Non-pigmented ciliary epithelial cell (primary cell): ENCODE measurements at regions not wholly inside any gene's neighbourhood (a gene's known extent, or its start where the extent isn't known, plus 50 kb on each side); places are given as distances from the start of the nearest gene placed in this dataset.

Source experiments
- DNase-seq: peaks from one replicate; pipeline ENCODE4 v3.0.0-alpha.2; 2010; ENCODE audit warnings: low read depth

GRCh38 chr4:107248571-107248970, 212.5 kb upstream of the DKK2 start:
- DNase-seq: no peak

GRCh38 chr4:107247738-107248137, 211.6 kb upstream of the DKK2 start:
- DNase-seq: no peak

DNA sequence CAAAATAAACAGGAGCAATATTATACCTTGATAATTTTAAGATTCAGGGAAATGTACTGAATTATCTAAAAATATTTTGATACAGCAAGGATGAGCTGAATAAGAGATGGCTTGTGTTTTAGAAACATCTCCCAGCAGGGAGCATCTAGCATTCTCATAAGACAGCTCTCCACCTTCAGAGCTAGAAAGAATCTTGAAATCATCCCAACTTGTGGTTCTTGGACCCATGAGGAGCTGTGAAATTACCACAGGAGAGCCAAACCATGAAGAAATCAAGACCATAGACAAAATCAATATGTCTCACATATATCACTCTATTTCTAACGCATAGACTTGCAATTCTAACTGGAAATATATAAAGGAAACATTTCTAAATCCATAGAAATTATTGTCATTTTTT, 210.6 kb upstream of the DKK2 start:
- DNase-seq: no peak

DNA sequence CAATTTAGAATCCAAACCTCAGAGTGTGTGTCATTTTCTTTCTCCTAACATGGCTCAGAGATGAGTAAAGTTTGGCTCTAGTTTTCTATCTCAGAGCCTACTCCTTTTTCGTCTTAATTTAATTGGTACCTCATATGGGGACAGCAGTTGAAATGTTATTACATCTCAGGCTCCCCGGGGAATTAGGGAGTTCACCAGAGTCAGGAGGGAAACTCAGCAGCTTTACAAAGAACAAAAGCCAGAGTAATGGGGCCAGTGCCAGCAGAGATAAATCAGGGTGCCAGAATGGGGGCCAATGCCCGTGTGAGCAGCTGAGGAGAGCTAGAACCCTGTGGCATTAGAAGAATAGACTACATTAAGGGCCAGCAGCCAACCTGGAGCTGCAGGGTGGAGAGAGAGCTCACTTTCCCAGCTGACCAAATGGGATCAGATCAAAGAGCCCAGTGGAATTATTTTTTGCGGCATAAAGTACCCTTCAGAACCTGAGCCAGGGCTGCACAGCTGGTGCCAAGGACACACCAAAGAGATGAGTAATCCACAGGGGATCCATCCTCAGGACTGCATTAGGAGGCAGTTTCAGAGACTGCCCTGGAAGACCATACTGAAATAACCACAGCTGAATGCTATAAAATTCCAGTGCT, 207.1 kb upstream of the DKK2 start:
- DNase-seq: no peak

GRCh38 chr4:107220976-107221375, 184.9 kb upstream of the DKK2 start:
- DNase-seq: no peak

DNA sequence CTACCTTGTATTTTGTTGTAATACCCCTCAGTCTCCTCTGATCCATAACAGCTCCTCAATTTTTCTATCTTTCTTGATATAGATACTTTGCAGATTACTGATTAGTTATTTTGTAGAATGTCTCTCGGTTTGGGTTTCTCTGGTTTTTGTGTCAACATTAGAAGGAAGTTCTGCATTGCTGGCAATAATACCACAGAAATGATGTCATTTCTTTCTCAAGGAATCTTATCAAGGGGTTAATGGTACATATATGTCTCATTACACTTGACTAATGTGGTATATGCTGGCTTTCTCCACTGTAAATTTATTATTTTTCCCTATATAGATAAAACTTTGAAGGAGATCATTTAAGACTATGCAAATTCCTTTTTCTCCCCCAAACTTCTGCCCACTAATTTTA, 183.6 kb upstream of the DKK2 start:
- DNase-seq: peak; percentile 57

GRCh38 chr4:107216379-107216778, 180.3 kb upstream of the DKK2 start:
- DNase-seq: no peak

- no peak for DNase-seq
These were observed 179.1 kb upstream of the DKK2 start for GRCh38 chr4:107215222-107215621.

- DNase-seq: no peak
These were observed 177.8 kb upstream of the DKK2 start for GRCh38 chr4:107213880-107214279.

- no peak for DNase-seq
These were observed 177.3 kb upstream of the DKK2 start for GRCh38 chr4:107213410-107213809.

DNA sequence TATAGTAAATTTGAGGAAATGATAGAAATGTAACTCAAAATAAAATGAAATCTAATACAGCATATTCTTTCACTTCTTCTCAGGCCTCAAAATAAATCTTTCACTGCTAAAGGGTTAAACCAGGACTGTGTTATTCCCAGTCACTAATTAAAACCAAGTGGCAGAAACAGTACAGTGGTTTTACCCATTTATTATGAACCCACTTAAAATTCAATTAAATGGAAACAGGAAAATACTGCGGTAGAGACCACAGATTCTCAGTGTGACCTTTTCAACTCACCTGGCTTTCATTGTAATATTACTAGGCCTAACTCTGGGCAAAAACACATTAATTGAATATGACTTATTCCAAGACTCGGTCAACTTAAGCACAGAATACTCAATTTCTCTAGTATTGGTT, 176.5 kb upstream of the DKK2 start:
- no peak for DNase-seq

GRCh38 chr4:107210450-107211239, 174.5 kb upstream of the DKK2 start:
- no peak for DNase-seq

DNA sequence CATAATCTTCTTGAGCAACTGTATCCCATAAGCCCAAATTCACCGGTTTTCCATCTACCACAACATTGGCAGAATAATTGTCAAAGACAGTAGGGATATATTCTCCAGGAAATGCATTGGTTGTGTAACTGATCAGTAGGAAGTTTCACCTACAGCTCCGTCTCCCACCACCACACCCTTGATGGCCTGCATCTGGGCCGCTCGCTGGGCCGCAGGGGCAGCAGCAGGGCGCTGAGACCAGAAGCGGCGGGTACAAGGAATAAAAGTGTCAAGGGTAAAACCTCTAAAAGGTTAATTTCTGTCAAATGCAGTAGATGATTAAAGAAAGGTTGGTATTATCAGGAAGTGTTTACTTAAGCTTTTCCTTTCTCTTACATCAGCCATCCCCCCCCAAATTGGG, 167.6 kb upstream of the DKK2 start:
- no peak for DNase-seq

DNA sequence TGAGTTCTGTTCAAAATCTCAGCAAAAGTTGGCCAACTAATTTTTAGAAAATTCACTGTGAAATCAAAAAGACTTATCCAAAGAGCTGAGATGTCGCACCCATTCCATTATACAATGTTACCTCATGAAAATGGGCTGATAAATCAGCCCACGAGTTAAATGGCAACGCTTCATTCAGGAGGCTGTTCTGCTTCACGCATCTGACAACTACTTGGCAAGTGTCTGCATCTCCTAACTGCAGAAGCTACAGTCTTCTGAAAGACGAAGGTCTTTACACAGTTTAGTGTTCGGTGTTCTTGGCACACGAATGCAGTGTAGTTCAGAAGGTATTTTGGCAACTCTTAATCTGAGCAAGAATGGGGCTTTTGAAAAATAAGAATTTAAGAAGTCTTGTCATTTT, 166.6 kb upstream of the DKK2 start:
- no peak for DNase-seq

DNA sequence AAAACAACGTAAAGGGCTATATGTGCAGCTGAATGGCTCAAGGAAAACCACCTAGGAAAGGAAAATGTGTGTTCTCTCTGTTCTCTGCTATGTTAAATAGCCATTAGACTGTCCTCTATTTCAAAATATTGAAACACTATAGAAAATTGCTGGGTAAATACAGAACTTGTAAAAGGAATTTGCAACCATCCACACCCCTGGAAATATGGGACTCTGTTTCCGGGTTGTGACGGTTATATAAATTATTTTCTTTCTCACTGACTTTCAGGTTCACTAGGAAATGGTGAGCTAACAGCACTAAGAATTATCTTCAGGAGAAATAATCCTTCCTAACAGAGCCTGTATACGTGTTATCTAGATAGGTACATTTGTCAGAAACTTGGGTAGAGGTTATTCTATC, 161.0 kb upstream of the DKK2 start:
- DNase-seq: no peak

DNA sequence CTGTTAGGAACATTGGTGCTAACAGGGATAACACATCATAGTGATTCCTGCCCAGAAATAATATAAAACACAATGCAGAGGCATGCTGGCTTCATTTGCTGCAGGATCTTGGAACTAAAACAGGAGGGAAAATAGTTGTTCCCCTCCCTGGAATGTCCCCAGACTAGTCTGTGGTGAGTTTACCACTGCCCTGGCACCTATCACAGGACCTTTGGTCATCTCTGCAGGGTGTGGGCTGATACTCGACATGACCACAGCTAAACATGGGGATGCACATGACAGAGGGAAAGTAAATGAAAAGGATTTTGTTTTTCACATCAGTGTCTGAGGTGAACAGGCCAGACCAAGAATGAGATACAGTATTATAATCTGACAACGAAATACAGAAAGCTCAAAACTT, 160.2 kb upstream of the DKK2 start:
- no peak for DNase-seq

DNA sequence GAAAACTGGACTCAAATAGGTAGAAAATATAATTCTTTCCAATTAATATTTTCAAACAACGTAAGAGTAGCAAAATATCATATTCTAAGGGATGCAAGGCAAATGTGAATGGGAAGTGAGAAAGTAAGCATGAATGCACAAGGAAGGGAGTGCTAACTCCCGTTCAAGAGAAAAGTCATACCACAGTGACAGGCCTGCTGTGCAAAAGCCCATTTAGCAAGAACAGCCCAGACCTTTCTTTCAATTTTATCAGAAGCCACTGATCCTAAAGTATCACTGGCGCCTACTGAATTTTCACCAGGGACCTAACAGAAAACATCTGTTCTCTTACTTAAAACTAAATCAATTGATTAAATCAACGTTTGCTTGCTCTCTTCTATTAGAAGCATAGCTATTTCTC, 157.9 kb upstream of the DKK2 start:
- no peak for DNase-seq

- DNase-seq: no peak
These were observed 156.5 kb upstream of the DKK2 start for GRCh38 chr4:107192601-107193000.

DNA sequence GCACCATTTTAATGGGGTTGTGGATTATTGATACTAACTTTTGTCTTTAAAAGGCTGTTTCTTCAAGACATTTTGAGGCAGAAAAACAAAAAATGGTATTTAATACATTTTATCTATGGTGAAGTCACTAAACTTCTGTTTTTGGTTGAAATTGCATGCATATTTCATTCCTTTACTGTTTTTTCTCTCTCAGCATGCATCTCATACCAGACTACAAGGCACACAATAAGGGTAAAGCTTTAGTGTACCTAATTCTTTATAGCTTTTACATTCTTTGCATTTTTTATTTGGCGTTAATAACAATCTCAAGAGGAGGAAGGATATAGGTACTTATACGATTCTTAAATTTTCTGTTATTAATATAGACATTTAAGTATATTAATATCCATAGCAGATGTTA, 151.0 kb upstream of the DKK2 start:
- no peak for DNase-seq

DNA sequence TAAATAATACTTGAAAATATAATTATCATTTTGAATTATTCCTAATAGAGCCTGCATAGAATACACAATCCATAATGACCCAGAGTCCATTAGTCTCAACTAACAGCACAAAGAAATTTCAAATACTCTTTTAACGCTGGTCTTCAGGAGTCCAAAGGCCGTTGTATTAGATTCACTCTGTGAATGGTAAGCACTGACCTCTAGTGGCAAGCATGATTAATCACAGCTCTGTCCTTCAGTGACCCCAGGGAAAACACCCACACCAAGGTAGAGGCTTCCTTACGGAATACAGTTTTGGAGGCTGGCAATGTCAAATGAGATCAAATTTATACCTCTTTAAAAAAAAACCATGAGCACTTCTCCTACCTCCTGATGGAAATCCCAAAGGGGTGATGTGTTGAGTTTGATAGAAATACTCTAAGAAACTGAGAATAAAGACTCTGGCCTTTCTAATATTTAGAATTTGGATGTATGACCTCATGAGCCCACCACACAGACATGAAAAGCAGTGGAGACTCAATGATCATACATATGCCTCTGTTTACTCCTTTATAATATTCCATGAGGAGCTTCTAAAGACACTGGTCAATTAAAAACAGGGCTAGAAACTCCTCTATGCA, 147.2 kb upstream of the DKK2 start:
- peak; percentile 37 for DNase-seq

GRCh38 chr4:107182347-107182746, 146.2 kb upstream of the DKK2 start:
- DNase-seq: no peak

- DNase-seq: no peak
These were observed 130.8 kb upstream of the DKK2 start for GRCh38 chr4:107166873-107167450.

DNA sequence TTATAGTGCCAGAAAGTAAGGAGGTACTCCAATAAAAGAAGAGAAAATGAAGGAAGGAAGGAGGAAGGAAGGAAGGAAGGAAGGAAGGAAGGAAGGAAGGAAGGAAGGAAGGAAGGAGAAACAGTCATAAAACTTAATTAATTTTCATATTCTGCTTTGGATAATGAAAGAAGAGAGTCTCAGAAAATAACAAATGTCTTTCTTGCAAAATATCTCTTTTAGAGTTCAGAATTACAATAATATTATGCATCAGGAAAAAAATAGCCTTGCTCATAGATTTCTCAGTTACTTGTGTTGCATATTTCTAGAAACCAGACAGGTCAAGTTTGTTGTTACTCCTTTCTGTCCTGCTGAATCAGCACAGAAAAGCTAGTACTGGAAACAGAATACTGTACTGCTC, 130.1 kb upstream of the DKK2 start:
- no peak for DNase-seq
